MM.1S (cell line): ENCODE measurements at regions not wholly inside any gene's neighbourhood (a gene's known extent, or its start where the extent isn't known, plus 50 kb on each side); places are given as distances from the start of the nearest gene placed in this dataset.

Experiments used
- CTCF ChIP-seq: fragments of 300-600 bp; sonication (generic); IDR thresholded peaks from 2 replicates; pipeline ENCODE4 v1.5.1; 2016; ENCODE audit warnings: antibody characterized with exemption, low read length, mixed read lengths
- EZH2 ChIP-seq: fragments of 300-600 bp; sonication (generic); optimal IDR thresholded peaks from 2 replicates; pipeline ENCODE3; 2017; ENCODE audit warnings: low read depth, mild to moderate bottlenecking, antibody characterized with exemption, low read length, mixed read lengths
- EZH2phosphoT487 ChIP-seq: fragments of 300-600 bp; sonication (generic); IDR thresholded peaks from 2 replicates; pipeline ENCODE4 v1.6.1; 2018; ENCODE audit warnings: antibody characterized with exemption, low read length

DNA sequence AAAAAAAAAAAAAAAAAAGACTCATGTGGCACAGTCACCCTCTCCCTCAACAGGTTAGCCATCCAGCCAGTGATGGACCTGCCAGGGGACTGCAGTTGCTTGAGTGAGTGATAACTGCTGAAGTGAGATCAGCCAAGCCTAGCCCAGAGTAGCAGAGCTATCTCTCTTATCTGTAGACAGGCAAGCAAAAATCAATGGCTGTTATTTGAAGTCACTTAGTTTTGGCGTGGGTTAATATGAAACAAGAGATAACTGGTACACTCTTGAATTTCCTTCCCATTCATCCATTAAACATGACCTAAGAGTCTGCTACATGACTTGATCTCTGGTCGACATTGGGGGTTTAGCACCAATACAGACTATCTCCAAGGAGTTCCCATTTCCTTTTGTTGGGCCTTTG lies 51.2 kb upstream of the TNIK start:
- TF ChIP-seq CTCF = no peak
- no peak for TF ChIP-seq EZH2
- TF ChIP-seq EZH2phosphoT487 = no peak
